Anterior cingulate cortex (tissue), 58 donors: ENCODE measurements at regions not wholly inside any gene's neighbourhood (a gene's known extent, or its start where the extent isn't known, plus 50 kb on each side); places are given as distances from the start of the nearest gene placed in this dataset.

Experiments
- DNase-seq, 58 donors: peaks; one replicate each; lab custom pipeline; 2025; lab: John Stamatoyannopoulos, UW

GRCh38 chr3:64291345-64291744 lies 66.1 kb upstream of the PRICKLE2 start:
- DNase-seq: no peak

- no peak for DNase-seq
Observed at GRCh38 chr3:64290864-64291263, 65.6 kb upstream of the PRICKLE2 start.

- no peak for DNase-seq
Observed at GRCh38 chr3:64290161-64290560, 64.9 kb upstream of the PRICKLE2 start.

GRCh38 chr3:64289622-64290021 lies 64.4 kb upstream of the PRICKLE2 start:
- DNase-seq: no peak

- no peak for DNase-seq
Observed at GRCh38 chr3:64278625-64279024, 53.4 kb upstream of the PRICKLE2 start.

GRCh38 chr3:64276131-64276530 lies 50.9 kb upstream of the PRICKLE2 start:
- DNase-seq: no peak
